OCI-LY1 (cell line): ENCODE measurements at regions not wholly inside any gene's neighbourhood (a gene's known extent, or its start where the extent isn't known, plus 50 kb on each side); places are given as distances from the start of the nearest gene placed in this dataset.

ENCODE experiments used
- H2AFZ ChIP-seq: fragments of 200-600 bp; sonication (generic), shearing (Covaris generic); 2 replicates; pipeline ENCODE4 v1.6.0; 2014; ENCODE audit warnings: antibody characterized with exemption, mild to moderate bottlenecking, low read length
- H3F3A ChIP-seq: fragments of 200-600 bp; sonication (generic), shearing (Covaris generic); 2 replicates; pipeline ENCODE4 v1.6.0; 2014; ENCODE audit warnings: mild to moderate bottlenecking, antibody characterized with exemption, low read length, moderate library complexity; ENCODE audit not compliant: insufficient read depth
- H3K27ac ChIP-seq: fragments of 200-600 bp; sonication (generic); 2 replicates; pipeline ENCODE4 v1.5.1; 2014; ENCODE audit warnings: low read length, mixed run types, mild to moderate bottlenecking, low read depth; ENCODE audit not compliant: poor library complexity, severe bottlenecking
- H3K27me3 ChIP-seq: fragments of 200-600 bp; sonication (generic); 2 replicates; pipeline ENCODE4 v1.6.0; 2014; ENCODE audit warnings: antibody characterized with exemption, mild to moderate bottlenecking, low read length, moderate library complexity; ENCODE audit not compliant: insufficient read depth
- H3K36me3 ChIP-seq: fragments of 200-600 bp; sonication (generic); 2 replicates; pipeline ENCODE4 v1.6.1; 2014; ENCODE audit warnings: mild to moderate bottlenecking, antibody characterized with exemption, low read length, moderate library complexity, mixed read lengths; ENCODE audit not compliant: insufficient read depth
- H3K4me1 ChIP-seq: fragments of 200-600 bp; sonication (generic); 2 replicates; pipeline ENCODE4 v1.5.1; 2014; ENCODE audit warnings: mild to moderate bottlenecking, low read length, moderate library complexity; ENCODE audit not compliant: insufficient read depth, severe bottlenecking
- H3K4me2 ChIP-seq: fragments of 200-600 bp; sonication (generic), shearing (Covaris generic); 2 replicates; pipeline ENCODE4 v1.6.1; 2014; ENCODE audit warnings: low read length
- H3K4me3 ChIP-seq: fragments of 200-600 bp; sonication (generic); 2 replicates; pipeline ENCODE4 v1.5.1; 2014; ENCODE audit warnings: low read length, low read depth, mild to moderate bottlenecking, mixed read lengths; ENCODE audit not compliant: poor library complexity, severe bottlenecking
- H3K79me2 ChIP-seq: fragments of 200-600 bp; shearing (Covaris generic); 2 replicates; pipeline ENCODE4 v1.6.1; 2016; ENCODE audit warnings: mixed run types, low read length, mixed read lengths; ENCODE audit not compliant: insufficient read depth
- H3K9ac ChIP-seq: fragments of 200-600 bp; sonication (generic), shearing (Covaris generic); 2 replicates; pipeline ENCODE4 v1.6.1; 2014; ENCODE audit warnings: mild to moderate bottlenecking, low read length, mixed read lengths
- H3K9me2 ChIP-seq: fragments of 200-600 bp; sonication (generic), shearing (Covaris generic); 2 replicates; pipeline ENCODE4 v1.6.1; 2014; ENCODE audit warnings: low read depth, mild to moderate bottlenecking, low read length, mixed read lengths
- H3K9me3 ChIP-seq: fragments of 200-600 bp; shearing (Covaris generic); 2 replicates; pipeline ENCODE4 v1.6.1; 2014; ENCODE audit warnings: low read length, mixed read lengths
- H4K20me1 ChIP-seq: fragments of 200-600 bp; sonication (generic), shearing (Covaris generic); 2 replicates; pipeline ENCODE4 v1.6.0; 2016; ENCODE audit warnings: mild to moderate bottlenecking, low read length; ENCODE audit not compliant: insufficient read depth
- CTCF ChIP-seq: fragments of 200-600 bp; sonication (generic), shearing (Covaris generic); IDR thresholded peaks from 2 replicates; pipeline ENCODE4 v1.5.1; 2017; ENCODE audit warnings: mild to moderate bottlenecking, antibody characterized with exemption, low read length, moderate library complexity, mixed read lengths
- EZH2 ChIP-seq: fragments of 200-600 bp; sonication (generic), shearing (Covaris generic); IDR thresholded peaks from 2 replicates; pipeline ENCODE4 v1.8.0; 2017; ENCODE audit warnings: borderline replicate concordance, mixed run types, mild to moderate bottlenecking, antibody characterized with exemption, low read length, moderate library complexity, mixed read lengths

- Histone ChIP-seq H3K27me3 (no peaks in the 10 kb centered on the region), H3K36me3 (no peaks in the 10 kb centered on the region), H3K79me2 (no peaks in the 10 kb centered on the region), H3K9me2 (no peaks in the 10 kb centered on the region), H3K9ac (no peak overlapping the region), H3F3A (no peaks in the 10 kb centered on the region), H4K20me1 (no peaks in the 10 kb centered on the region), H2AFZ (no peak overlapping the region), H3K4me2 (no peak overlapping the region), H3K4me3 (no peak overlapping the region), H3K4me1 (no peaks in the 10 kb centered on the region), H3K9me3 (no peaks in the 10 kb centered on the region), H3K27ac (no peak overlapping the region)
- TF ChIP-seq CTCF, result no peak
- no peak for TF ChIP-seq EZH2
These were observed 194.6 kb downstream of the OTOR start for GRCh38 chr20:16942756-16943155.

GRCh38 chr20:16944745-16945144, 196.6 kb downstream of the OTOR start:
- H3K79me2 ChIP-seq, result no peaks in the 10 kb centered on the region
- no peaks in the 10 kb centered on the region for H3K4me1 ChIP-seq
- no peaks in the 10 kb centered on the region for H3K36me3 ChIP-seq
- H2AFZ ChIP-seq, result no peak overlapping the region
- H3K4me2 ChIP-seq, result no peak overlapping the region
- H3K9ac ChIP-seq, result no peak overlapping the region
- no peaks in the 10 kb centered on the region for H3K9me3 ChIP-seq
- H4K20me1 ChIP-seq, result no peaks in the 10 kb centered on the region
- no peaks in the 10 kb centered on the region for H3K27me3 ChIP-seq
- no peak overlapping the region for H3K27ac ChIP-seq
- TF ChIP-seq EZH2 (no peak), CTCF (no peak)
- no peaks in the 10 kb centered on the region for H3F3A ChIP-seq
- no peaks in the 10 kb centered on the region for H3K9me2 ChIP-seq
- H3K4me3 ChIP-seq, result no peak overlapping the region

GRCh38 chr20:16945619-16946018, 197.5 kb downstream of the OTOR start:
- H3K9me2 ChIP-seq, result no peaks in the 10 kb centered on the region
- H3K36me3 ChIP-seq, result no peaks in the 10 kb centered on the region

More at GRCh38 chr20:16945619-16946018, 197.5 kb downstream of the OTOR start:
- TF ChIP-seq CTCF, result no peak
- H3K79me2 ChIP-seq, result no peaks in the 10 kb centered on the region
- no peak overlapping the region for H3K9ac ChIP-seq
- no peak overlapping the region for H3K4me3 ChIP-seq
- H3K4me1 ChIP-seq, result no peaks in the 10 kb centered on the region
- H3K9me3 ChIP-seq, result no peaks in the 10 kb centered on the region
- H4K20me1 ChIP-seq, result no peaks in the 10 kb centered on the region
- no peaks in the 10 kb centered on the region for H3F3A ChIP-seq
- no peak overlapping the region for H3K4me2 ChIP-seq
- H3K27me3 ChIP-seq, result no peaks in the 10 kb centered on the region
- no peak overlapping the region for H3K27ac ChIP-seq
- no peak overlapping the region for H2AFZ ChIP-seq
